ENCODE measurements at regions not wholly inside any gene's neighbourhood (a gene's known extent, or its start where the extent isn't known, plus 50 kb on each side); places are given as distances from the start of the nearest gene placed in this dataset.

DNA sequence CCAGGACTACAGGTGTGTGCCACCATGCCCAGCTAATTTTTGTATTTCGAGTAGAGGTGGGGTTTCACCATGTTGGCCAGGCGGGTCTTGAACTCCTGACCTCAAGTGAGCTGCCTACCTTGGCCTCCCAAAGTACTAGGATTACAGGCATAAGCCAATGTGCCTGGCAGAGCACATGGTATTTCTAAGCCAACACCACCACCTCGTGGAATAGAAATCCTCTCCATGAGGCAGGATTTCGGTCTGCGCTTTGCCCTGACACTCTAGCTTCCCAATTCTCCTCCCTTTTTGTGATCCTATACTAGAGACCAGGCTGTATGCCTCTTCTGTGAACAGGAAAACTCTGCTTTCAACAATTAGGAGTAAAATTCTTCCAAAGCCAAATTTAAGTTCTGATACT lies 372.2 kb downstream of the VGLL3 start:
- H3K4me3 ChIP-seq (replicated peaks in 1 of 2; ENCODE audit: low read depth in 2 of 2, low read length in 2 of 2), result no peak overlapping the region
- TF ChIP-seq, protein P1, sequence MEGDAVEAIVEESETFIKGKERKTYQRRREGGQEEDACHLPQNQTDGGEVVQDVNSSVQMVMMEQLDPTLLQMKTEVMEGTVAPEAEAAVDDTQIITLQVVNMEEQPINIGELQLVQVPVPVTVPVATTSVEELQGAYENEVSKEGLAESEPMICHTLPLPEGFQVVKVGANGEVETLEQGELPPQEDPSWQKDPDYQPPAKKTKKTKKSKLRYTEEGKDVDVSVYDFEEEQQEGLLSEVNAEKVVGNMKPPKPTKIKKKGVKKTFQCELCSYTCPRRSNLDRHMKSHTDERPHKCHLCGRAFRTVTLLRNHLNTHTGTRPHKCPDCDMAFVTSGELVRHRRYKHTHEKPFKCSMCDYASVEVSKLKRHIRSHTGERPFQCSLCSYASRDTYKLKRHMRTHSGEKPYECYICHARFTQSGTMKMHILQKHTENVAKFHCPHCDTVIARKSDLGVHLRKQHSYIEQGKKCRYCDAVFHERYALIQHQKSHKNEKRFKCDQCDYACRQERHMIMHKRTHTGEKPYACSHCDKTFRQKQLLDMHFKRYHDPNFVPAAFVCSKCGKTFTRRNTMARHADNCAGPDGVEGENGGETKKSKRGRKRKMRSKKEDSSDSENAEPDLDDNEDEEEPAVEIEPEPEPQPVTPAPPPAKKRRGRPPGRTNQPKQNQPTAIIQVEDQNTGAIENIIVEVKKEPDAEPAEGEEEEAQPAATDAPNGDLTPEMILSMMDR (IDR thresholded peaks at IDR 0.05; ENCODE audit: low read depth, low read length), result no peak
- no peak for DNase-seq (ENCODE audit: low read depth in 2 of 2)

DNA sequence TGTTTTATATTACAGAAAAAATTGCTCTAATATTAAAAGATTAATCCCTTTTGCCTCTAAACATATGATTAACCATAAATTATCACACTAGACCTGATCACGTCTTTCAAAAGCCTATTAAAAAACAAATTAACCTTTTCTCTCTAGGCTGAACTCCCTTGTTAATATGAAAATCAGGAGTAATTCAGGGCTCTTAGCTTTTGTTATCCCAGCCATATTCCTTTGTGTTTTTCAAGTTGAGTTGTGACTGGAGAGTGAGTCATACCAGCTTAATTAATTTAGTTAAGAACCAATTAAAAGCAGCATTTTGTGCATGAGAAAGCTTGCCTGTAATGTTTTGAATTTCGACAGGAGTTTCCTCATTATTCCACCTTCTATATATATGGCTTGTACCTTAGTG lies 385.8 kb downstream of the VGLL3 start:
- TF ChIP-seq, protein P1 (IDR thresholded peaks at IDR 0.05; ENCODE audit: low read depth, low read length), result no peak
- no peak overlapping the region for H3K4me3 ChIP-seq (replicated peaks in 1 of 2; ENCODE audit: low read depth in 2 of 2, low read length in 2 of 2)
- DNase-seq (ENCODE audit: low read depth in 2 of 2), result no peak

- TF ChIP-seq, protein P1 (IDR thresholded peaks at IDR 0.05; ENCODE audit: low read depth, low read length), result no peak
- no peak overlapping the region for H3K4me3 ChIP-seq (replicated peaks in 1 of 2; ENCODE audit: low read depth in 2 of 2, low read length in 2 of 2)
- no peak for DNase-seq (ENCODE audit: low read depth in 2 of 2)
Measured at GRCh38 chr3:86595696-86596095, 395.3 kb downstream of the VGLL3 start.

- TF ChIP-seq, protein P1 (IDR thresholded peaks at IDR 0.05; ENCODE audit: low read depth, low read length), result no peak
- DNase-seq (ENCODE audit: low read depth in 2 of 2), result no peak
- H3K4me3 ChIP-seq (replicated peaks in 1 of 2; ENCODE audit: low read depth in 2 of 2, low read length in 2 of 2), result no peak overlapping the region
Measured at GRCh38 chr3:86594838-86595237, 396.1 kb downstream of the VGLL3 start.

- no peak overlapping the region for H3K4me3 ChIP-seq (replicated peaks in 1 of 2; ENCODE audit: low read depth in 2 of 2, low read length in 2 of 2)
- TF ChIP-seq, protein P1 (IDR thresholded peaks at IDR 0.05; ENCODE audit: low read depth, low read length), result no peak
- no peak for DNase-seq (ENCODE audit: low read depth in 2 of 2)
Measured at GRCh38 chr3:86578071-86578470, 412.9 kb downstream of the VGLL3 start.

DNA sequence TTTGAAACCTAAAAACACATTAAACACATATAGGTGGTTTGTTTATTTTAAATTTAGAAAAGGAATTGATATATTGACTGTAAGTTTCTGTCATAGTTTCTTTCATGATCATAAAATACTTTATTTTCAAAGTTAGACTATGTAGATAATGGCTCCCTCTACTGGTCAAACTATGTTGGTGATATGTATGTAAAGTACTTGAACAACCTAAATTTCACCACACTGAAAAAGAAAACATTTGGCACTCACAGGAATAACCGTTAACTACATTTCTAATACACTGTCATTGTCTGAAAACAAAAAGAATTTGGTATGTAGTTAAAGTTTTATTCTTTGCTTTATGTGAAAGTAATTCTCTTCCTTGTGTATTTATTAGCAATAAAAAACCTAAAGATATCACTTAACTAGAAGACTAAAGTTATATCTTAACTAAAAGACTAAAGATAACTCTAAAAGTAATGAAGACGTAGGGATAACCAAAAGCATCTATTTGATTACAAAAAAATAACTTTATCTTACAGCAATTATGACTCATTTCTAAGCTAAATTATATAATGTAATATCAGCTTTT lies 427.5 kb downstream of the VGLL3 start:
- DNase-seq (ENCODE audit: low read depth in 2 of 2), result peak; percentile 52 to 62
- TF ChIP-seq, protein P1 (IDR thresholded peaks at IDR 0.05; ENCODE audit: low read depth, low read length), result peak; percentile 60
- no peak overlapping the region for H3K4me3 ChIP-seq (replicated peaks in 1 of 2; ENCODE audit: low read depth in 2 of 2, low read length in 2 of 2)

GRCh38 chr3:86562090-86562489 lies 428.9 kb downstream of the VGLL3 start:
- DNase-seq (ENCODE audit: low read depth in 2 of 2), result no peak
- TF ChIP-seq, protein P1 (IDR thresholded peaks at IDR 0.05; ENCODE audit: low read depth, low read length), result no peak
- no peak overlapping the region for H3K4me3 ChIP-seq (replicated peaks in 1 of 2; ENCODE audit: low read depth in 2 of 2, low read length in 2 of 2)
